GM23338 (cell line): ENCODE measurements at regions not wholly inside any gene's neighbourhood (a gene's known extent, or its start where the extent isn't known, plus 50 kb on each side); places are given as distances from the start of the nearest gene placed in this dataset.
A peak's percentile ranks its signal among the peaks of the same experiment; 100 is the strongest.

Experiments
- ATAC-seq: fragments of 200-7000 bp; cut with Tn5 transposase; 3 replicates; pipeline ENCODE4 v1.9.1; 2020
- DNase-seq: peaks from one replicate; pipeline ENCODE4 v3.0.0-alpha.2; 2015; ENCODE audit warnings: low spot score
- H2AFZ ChIP-seq: fragments of 200-600 bp; sonication (generic); 2 replicates; pipeline ENCODE4 v1.8.0; 2016; ENCODE audit warnings: antibody characterized with exemption, mild to moderate bottlenecking, moderate library complexity
- H3F3A ChIP-seq: fragments of 200-600 bp; sonication (generic); replicated peaks from 2 replicates; pipeline ENCODE4 v1.8.0; 2017; ENCODE audit warnings: antibody characterized with exemption, mixed run types, low read depth
- H3K27ac ChIP-seq: fragments of 200-600 bp; sonication (generic); 2 replicates; pipeline ENCODE4 v1.6.1; 2016; ENCODE audit warnings: low read depth
- H3K27me3 ChIP-seq: fragments of 200-600 bp; sonication (generic); 2 replicates; pipeline ENCODE4 v1.8.0; 2016; ENCODE audit warnings: mild to moderate bottlenecking, mixed run types, moderate library complexity; ENCODE audit not compliant: insufficient read depth
- H3K36me3 ChIP-seq: fragments of 200-600 bp; sonication (generic); 2 replicates; pipeline ENCODE4 v1.8.0; 2016; ENCODE audit warnings: mild to moderate bottlenecking; ENCODE audit not compliant: insufficient read depth
- H3K4me1 ChIP-seq: fragments of 200-600 bp; sonication (generic); 2 replicates; pipeline ENCODE4 v1.8.0; 2016; ENCODE audit warnings: mild to moderate bottlenecking, moderate library complexity; ENCODE audit not compliant: insufficient read depth
- H3K4me2 ChIP-seq: fragments of 200-600 bp; sonication (generic); 2 replicates; pipeline ENCODE4 v1.7.1; 2017; ENCODE audit warnings: mixed run types
- H3K4me3 ChIP-seq: fragments of 200-600 bp; sonication (generic); 2 replicates; pipeline ENCODE4 v1.6.1; 2016; ENCODE audit warnings: mixed run types
- H3K79me2 ChIP-seq: fragments of 200-600 bp; sonication (generic); replicated peaks from 2 replicates; pipeline ENCODE4 v1.8.0; 2017; ENCODE audit warnings: mild to moderate bottlenecking; ENCODE audit not compliant: insufficient read depth
- H3K9me2 ChIP-seq: fragments of 200-600 bp; sonication (generic); 2 replicates; pipeline ENCODE4 v1.8.0; 2017; ENCODE audit not compliant: insufficient read depth
- H4K20me1 ChIP-seq: fragments of 200-600 bp; sonication (generic); replicated peaks from 2 replicates; pipeline ENCODE4 v1.8.0; 2017; ENCODE audit warnings: mild to moderate bottlenecking; ENCODE audit not compliant: insufficient read depth
- H3K27ac Mint-ChIP-seq: 2 replicates; pipeline ENCODE4 v1.8.0; 2020; ENCODE audit warnings: inconsistent platforms, mild to moderate bottlenecking, moderate library complexity, mixed read lengths
- H3K27me3 Mint-ChIP-seq: 3 replicates; pipeline ENCODE4 v1.8.0; 2022; ENCODE audit warnings: low read depth, mild to moderate bottlenecking, moderate library complexity, mixed read lengths, inconsistent platforms; ENCODE audit not compliant: insufficient read depth, poor library complexity
- H3K36me3 Mint-ChIP-seq: 3 replicates; pipeline ENCODE4 v1.8.0; 2021; ENCODE audit warnings: low read depth, mild to moderate bottlenecking, inconsistent platforms, moderate library complexity, mixed read lengths
- H3K4me1 Mint-ChIP-seq: 3 replicates; pipeline ENCODE4 v1.8.0; 2020; ENCODE audit warnings: mild to moderate bottlenecking, inconsistent platforms, mixed read lengths
- H3K4me3 Mint-ChIP-seq: 3 replicates; pipeline ENCODE4 v1.8.0; 2021; ENCODE audit warnings: moderate library complexity, mild to moderate bottlenecking, inconsistent platforms, mixed read lengths
- H3K9me3 Mint-ChIP-seq: 3 replicates; pipeline ENCODE4 v1.8.0; 2020; ENCODE audit warnings: moderate library complexity, mild to moderate bottlenecking, inconsistent platforms, mixed read lengths
- CREB1 ChIP-seq: fragments of 250-450 bp; sonication (Bioruptor Pico); IDR thresholded peaks from 2 replicates; pipeline ENCODE4 v1.5.0; 2020; ENCODE audit warnings: low read depth, mild to moderate bottlenecking, moderate library complexity
- ETS1 ChIP-seq: IDR thresholded peaks from 2 replicates; pipeline ENCODE4 v1.6.1; 2016; ENCODE audit warnings: antibody characterized with exemption
- EZH2 ChIP-seq: fragments of 200-600 bp; sonication (generic); IDR thresholded peaks from one replicate; pipeline ENCODE4 v1.8.0; 2017; ENCODE audit warnings: antibody characterized with exemption, mild to moderate bottlenecking, low read depth; ENCODE audit not compliant: unreplicated experiment
- EZH2phosphoT487 ChIP-seq: fragments of 200-600 bp; sonication (generic); IDR thresholded peaks from one replicate; pipeline ENCODE4 v1.8.1; 2018; ENCODE audit warnings: antibody characterized with exemption; ENCODE audit not compliant: unreplicated experiment
- JUNB ChIP-seq: IDR thresholded peaks from one replicate; pipeline ENCODE4 v1.6.1; 2016; ENCODE audit warnings: antibody characterized with exemption; ENCODE audit not compliant: unreplicated experiment
- NANOG ChIP-seq: IDR thresholded peaks from 2 replicates; pipeline ENCODE4 v1.6.1; 2016; ENCODE audit warnings: antibody characterized with exemption, borderline replicate concordance
- POLR2AphosphoS5 ChIP-seq: IDR thresholded peaks from 2 replicates; pipeline ENCODE4 v1.6.1; 2016; ENCODE audit warnings: antibody characterized with exemption, low read depth
- STAT1 ChIP-seq: IDR thresholded peaks from one replicate; pipeline ENCODE4 v1.6.1; 2016; ENCODE audit warnings: antibody characterized with exemption; ENCODE audit not compliant: unreplicated experiment
- ZNF114 ChIP-seq: fragments of 250-450 bp; sonication (Bioruptor Pico); IDR thresholded peaks from 2 replicates; pipeline ENCODE4 v1.5.0; 2020; ENCODE audit warnings: mild to moderate bottlenecking, moderate library complexity
- ZNF331 ChIP-seq: fragments of 250-450 bp; sonication (Bioruptor Pico); IDR thresholded peaks from 2 replicates; pipeline ENCODE4 v1.5.0; 2020; ENCODE audit warnings: low read depth, mild to moderate bottlenecking, moderate library complexity
- ZNF462 ChIP-seq: fragments of 250-450 bp; sonication (Bioruptor Pico); IDR thresholded peaks from 2 replicates; pipeline ENCODE4 v1.5.0; 2020; ENCODE audit warnings: mild to moderate bottlenecking, moderate library complexity
- TF ChIP-seq, protein P1 (sequence below): IDR thresholded peaks from one replicate; pipeline ENCODE4 v1.6.1; 2018; ENCODE audit warnings: antibody characterized with exemption; ENCODE audit not compliant: unreplicated experiment
- TF ChIP-seq, protein P2 (sequence below), 2 experiments: fragments of 200-600 bp in 1 of 2; sonication (generic) in 1 of 2; conservative IDR thresholded peaks; 2 replicates each; pipeline versions ENCODE4 v1.5.1 to v1.6.1; 2016 to 2017; ENCODE audit warnings: antibody characterized with exemption in 2 of 2, low read depth in 2 of 2, mild to moderate bottlenecking in 2 of 2, moderate library complexity in 1 of 2

GRCh38 chr2:139610512-139610911, 830.3 kb upstream of the NXPH2 start:
- DNase-seq: no peak
- TF ChIP-seq EZH2phosphoT487: no peak
- no peak for TF ChIP-seq STAT1
- TF ChIP-seq, protein P1, sequence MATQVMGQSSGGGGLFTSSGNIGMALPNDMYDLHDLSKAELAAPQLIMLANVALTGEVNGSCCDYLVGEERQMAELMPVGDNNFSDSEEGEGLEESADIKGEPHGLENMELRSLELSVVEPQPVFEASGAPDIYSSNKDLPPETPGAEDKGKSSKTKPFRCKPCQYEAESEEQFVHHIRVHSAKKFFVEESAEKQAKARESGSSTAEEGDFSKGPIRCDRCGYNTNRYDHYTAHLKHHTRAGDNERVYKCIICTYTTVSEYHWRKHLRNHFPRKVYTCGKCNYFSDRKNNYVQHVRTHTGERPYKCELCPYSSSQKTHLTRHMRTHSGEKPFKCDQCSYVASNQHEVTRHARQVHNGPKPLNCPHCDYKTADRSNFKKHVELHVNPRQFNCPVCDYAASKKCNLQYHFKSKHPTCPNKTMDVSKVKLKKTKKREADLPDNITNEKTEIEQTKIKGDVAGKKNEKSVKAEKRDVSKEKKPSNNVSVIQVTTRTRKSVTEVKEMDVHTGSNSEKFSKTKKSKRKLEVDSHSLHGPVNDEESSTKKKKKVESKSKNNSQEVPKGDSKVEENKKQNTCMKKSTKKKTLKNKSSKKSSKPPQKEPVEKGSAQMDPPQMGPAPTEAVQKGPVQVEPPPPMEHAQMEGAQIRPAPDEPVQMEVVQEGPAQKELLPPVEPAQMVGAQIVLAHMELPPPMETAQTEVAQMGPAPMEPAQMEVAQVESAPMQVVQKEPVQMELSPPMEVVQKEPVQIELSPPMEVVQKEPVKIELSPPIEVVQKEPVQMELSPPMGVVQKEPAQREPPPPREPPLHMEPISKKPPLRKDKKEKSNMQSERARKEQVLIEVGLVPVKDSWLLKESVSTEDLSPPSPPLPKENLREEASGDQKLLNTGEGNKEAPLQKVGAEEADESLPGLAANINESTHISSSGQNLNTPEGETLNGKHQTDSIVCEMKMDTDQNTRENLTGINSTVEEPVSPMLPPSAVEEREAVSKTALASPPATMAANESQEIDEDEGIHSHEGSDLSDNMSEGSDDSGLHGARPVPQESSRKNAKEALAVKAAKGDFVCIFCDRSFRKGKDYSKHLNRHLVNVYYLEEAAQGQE: no peak
- no peak for TF ChIP-seq ZNF114
- TF ChIP-seq ETS1: no peak
- TF ChIP-seq, protein P2, sequence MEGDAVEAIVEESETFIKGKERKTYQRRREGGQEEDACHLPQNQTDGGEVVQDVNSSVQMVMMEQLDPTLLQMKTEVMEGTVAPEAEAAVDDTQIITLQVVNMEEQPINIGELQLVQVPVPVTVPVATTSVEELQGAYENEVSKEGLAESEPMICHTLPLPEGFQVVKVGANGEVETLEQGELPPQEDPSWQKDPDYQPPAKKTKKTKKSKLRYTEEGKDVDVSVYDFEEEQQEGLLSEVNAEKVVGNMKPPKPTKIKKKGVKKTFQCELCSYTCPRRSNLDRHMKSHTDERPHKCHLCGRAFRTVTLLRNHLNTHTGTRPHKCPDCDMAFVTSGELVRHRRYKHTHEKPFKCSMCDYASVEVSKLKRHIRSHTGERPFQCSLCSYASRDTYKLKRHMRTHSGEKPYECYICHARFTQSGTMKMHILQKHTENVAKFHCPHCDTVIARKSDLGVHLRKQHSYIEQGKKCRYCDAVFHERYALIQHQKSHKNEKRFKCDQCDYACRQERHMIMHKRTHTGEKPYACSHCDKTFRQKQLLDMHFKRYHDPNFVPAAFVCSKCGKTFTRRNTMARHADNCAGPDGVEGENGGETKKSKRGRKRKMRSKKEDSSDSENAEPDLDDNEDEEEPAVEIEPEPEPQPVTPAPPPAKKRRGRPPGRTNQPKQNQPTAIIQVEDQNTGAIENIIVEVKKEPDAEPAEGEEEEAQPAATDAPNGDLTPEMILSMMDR (conservative IDR thresholded peaks at IDR 0.05; ENCODE audit: low read depth in 2 of 2): no peak
- TF ChIP-seq ZNF462 (CRISPR knock-in tag): no peak
- TF ChIP-seq POLR2AphosphoS5: no peak
- TF ChIP-seq NANOG: no peak
- TF ChIP-seq ZNF331 (CRISPR knock-in tag): no peak
- no peak for TF ChIP-seq CREB1
- TF ChIP-seq JUNB: no peak
- no peak for TF ChIP-seq EZH2
- H3F3A ChIP-seq: no peaks in the 10 kb centered on the region
- H3K27me3 Mint-ChIP-seq: no peaks in the 10 kb centered on the region
- no peak overlapping the region for H3K4me3 ChIP-seq
- H3K4me3 Mint-ChIP-seq: no peak overlapping the region
- H3K4me1 Mint-ChIP-seq: peaks cover 3% of the 10 kb centered on the region; the same call in 2 of the 3 replicates
- H3K36me3 ChIP-seq: no peaks in the 10 kb centered on the region
- peaks cover 4% of the 10 kb centered on the region; the same call in 1 of the 2 replicates for H3K9me2 ChIP-seq
- H3K9me3 Mint-ChIP-seq: no peaks in the 10 kb centered on the region
- no peak for ATAC-seq
- no peaks in the 10 kb centered on the region for H3K79me2 ChIP-seq
- H3K4me1 ChIP-seq: 0 out of 2 replicates have a peak, but pooled peaks cover 1% of the 10 kb centered on the region
- H3K27ac ChIP-seq: no peak overlapping the region
- no peaks in the 10 kb centered on the region for H3K27me3 ChIP-seq
- no peak overlapping the region for H3K27ac Mint-ChIP-seq
- H4K20me1 ChIP-seq: no peaks in the 10 kb centered on the region
- no peaks in the 10 kb centered on the region for H3K36me3 Mint-ChIP-seq
- no peak overlapping the region for H3K4me2 ChIP-seq
- peak overlapping the region; percentile 43; the same call in 1 of the 2 replicates for H2AFZ ChIP-seq
